ENCODE measurements at regions not wholly inside any gene's neighbourhood (a gene's known extent, or its start where the extent isn't known, plus 50 kb on each side); places are given as distances from the start of the nearest gene placed in this dataset.

- Histone ChIP-seq H3K4me3 (replicated peaks in 1 of 3; ENCODE audit: insufficient read depth in 1 of 3, low read depth in 2 of 3, low read length in 3 of 3) (no peak overlapping the region), H2AFZ (ENCODE audit: low read length) (no peak overlapping the region), H3K9ac (ENCODE audit: insufficient read depth, low read depth, low read length) (no peak overlapping the region), H3K4me2 (ENCODE audit: low read depth, low read length) (no peak overlapping the region), H4K20me1 (ENCODE audit: insufficient read depth, low read length) (no peaks in the 10 kb centered on the region), H3K27ac (ENCODE audit: extremely low read length, insufficient read depth, low read length) (no peak overlapping the region), H3K27me3 (ENCODE audit: control insufficient read depth in 1 of 2, insufficient read depth in 2 of 2, low read length in 2 of 2) (no peaks in the 10 kb centered on the region), H3K4me1 (ENCODE audit: insufficient read depth, low read length) (no peaks in the 10 kb centered on the region), H3K9me3 (ENCODE audit: low read length) (peaks cover 68% of the 10 kb centered on the region), H3K79me2 (ENCODE audit: insufficient read depth, low read length) (no peaks in the 10 kb centered on the region), H3K36me3 (replicated peaks in 1 of 2; ENCODE audit: control insufficient read depth in 1 of 2, insufficient read depth in 2 of 2, low read length in 2 of 2) (no peaks in the 10 kb centered on the region)
- TF ChIP-seq ZFP37 (CRISPR knock-in tag; IDR thresholded peaks at IDR 0.05; ENCODE audit: borderline replicate concordance) (no peak), ZNF883 (CRISPR knock-in tag; IDR thresholded peaks at IDR 0.05; ENCODE audit: not compliant biosample characterization) (no peak), ISL2 (CRISPR knock-in tag; IDR thresholded peaks at IDR 0.05) (no peak), ZNF766 (CRISPR knock-in tag; IDR thresholded peaks at IDR 0.05; ENCODE audit: borderline replicate concordance) (no peak), AGO1 (IDR thresholded peaks at IDR 0.05; ENCODE audit: low read depth, low read length, poor library complexity, severe bottlenecking) (no peak), MYPOP (CRISPR knock-in tag; IDR thresholded peaks at IDR 0.05) (no peak), KLF15 (CRISPR knock-in tag; IDR thresholded peaks at IDR 0.05; ENCODE audit: borderline replicate concordance) (no peak), ZNF512 (CRISPR knock-in tag; IDR thresholded peaks at IDR 0.05) (no peak), SALL1 (CRISPR knock-in tag; IDR thresholded peaks at IDR 0.05) (no peak), ZNF878 (CRISPR knock-in tag; IDR thresholded peaks at IDR 0.05) (no peak), MBD4 (IDR thresholded peaks at IDR 0.05; ENCODE audit: borderline replicate concordance, low read length) (no peak), CENPBD1 (CRISPR knock-in tag; IDR thresholded peaks at IDR 0.05; ENCODE audit: borderline replicate concordance, low read depth) (no peak), ZBTB42 (CRISPR knock-in tag; IDR thresholded peaks at IDR 0.05) (no peak), ZNF607 (CRISPR knock-in tag; IDR thresholded peaks at IDR 0.05; ENCODE audit: borderline replicate concordance) (no peak)
- DNase-seq (ENCODE audit: low spot score) (no peak), FAIRE-seq (no peak), ATAC-seq (no peak)
- CTCF ChIA-PET (ENCODE audit: low intra/inter-chr PET ratio, low total read pairs): no interaction called here
- in situ Hi-C loops (cut with HindIII; ENCODE audit: extremely low pct_ligation_motif_present, low pct_unique_long_range_greater_than_20kb): loop anchor here (25.0 kb wide), 1 partner anchor 575 kb away; no protein-coding TSS in a partner anchor
- intact Hi-C loops (cut with micrococcal nuclease; ENCODE audit: unreplicated experiment): no loop called here
- WGBS (ENCODE audit: low lambda C conversion rate): 6% methylated on average over 6 of the region's 6 CpGs
- POLR2A ChIA-PET: no interaction called here
- no TSS peak for BruUV-seq (replicated peaks)
Observed at GRCh38 chr5:153136910-153137614, 353.4 kb upstream of the GRIA1 start.
